Bone marrow (tissue), 2 donors: ENCODE measurements at regions not wholly inside any gene's neighbourhood (a gene's known extent, or its start where the extent isn't known, plus 50 kb on each side); places are given as distances from the start of the nearest gene placed in this dataset.

Source experiments
- DNase-seq, 2 donors: peaks; one replicate each; lab custom pipeline; 2025; lab: John Stamatoyannopoulos, UW

- DNase-seq, result no peak
These were observed 222.7 kb downstream of the SOX4 start for GRCh38 chr6:21816231-21816630.

- DNase-seq, result no peak
These were observed 226.9 kb downstream of the SOX4 start for GRCh38 chr6:21820442-21820841.

- peak in 1 of 2 donors; percentile 14 for DNase-seq
These were observed 229.8 kb downstream of the SOX4 start for GRCh38 chr6:21823371-21823770.

- DNase-seq, result no peak
These were observed 231.1 kb downstream of the SOX4 start for GRCh38 chr6:21824431-21825177.

- DNase-seq, result no peak
These were observed 232.5 kb downstream of the SOX4 start for GRCh38 chr6:21826023-21826422.

GRCh38 chr6:21826904-21827303 lies 233.4 kb downstream of the SOX4 start:
- no peak for DNase-seq

GRCh38 chr6:21827425-21828202 lies 234.1 kb downstream of the SOX4 start:
- DNase-seq, result no peak

GRCh38 chr6:21828704-21829103 lies 235.2 kb downstream of the SOX4 start:
- no peak for DNase-seq

GRCh38 chr6:21829126-21829525 lies 235.6 kb downstream of the SOX4 start:
- no peak for DNase-seq

- DNase-seq, result peak in 1 of 2 donors; percentile 9
These were observed 238.2 kb downstream of the SOX4 start for GRCh38 chr6:21831521-21832291.

- no peak for DNase-seq
These were observed 242.7 kb downstream of the SOX4 start for GRCh38 chr6:21836277-21836676.

GRCh38 chr6:21836772-21837425 lies 243.3 kb downstream of the SOX4 start:
- DNase-seq, result no peak

- peak in 1 of 2 donors; percentile 8 for DNase-seq
These were observed 246.9 kb downstream of the SOX4 start for GRCh38 chr6:21840428-21840827.

GRCh38 chr6:21842875-21843645 lies 249.5 kb downstream of the SOX4 start:
- no peak for DNase-seq

GRCh38 chr6:21844120-21844917 lies 250.8 kb downstream of the SOX4 start:
- no peak for DNase-seq

- DNase-seq, result no peak
These were observed 251.5 kb downstream of the SOX4 start for GRCh38 chr6:21845018-21845417.

- no peak for DNase-seq
These were observed 252.0 kb downstream of the SOX4 start for GRCh38 chr6:21845439-21846140.

- peak in 1 of 2 donors; percentile 72 for DNase-seq
These were observed 253.2 kb downstream of the SOX4 start for GRCh38 chr6:21846541-21847451.
